H1 (cell line): ENCODE measurements at regions not wholly inside any gene's neighbourhood (a gene's known extent, or its start where the extent isn't known, plus 50 kb on each side); places are given as distances from the start of the nearest gene placed in this dataset.

Source experiments
- CTCF ChIA-PET: fragments of 300-600 bp; sonication (Branson Sonifier 250); formaldehyde crosslinking; loops from one replicate; lab custom pipeline; 2021; ENCODE audit not compliant: partially characterized antibody; lab: Charles Lee
- POLR2A ChIA-PET: fragments of 300-600 bp; sonication (Branson Sonifier 250); formaldehyde crosslinking; loops from one replicate; lab custom pipeline; 2021; ENCODE audit warnings: inconsistent platforms; ENCODE audit not compliant: partially characterized antibody; lab: Charles Lee
- DNase-seq, 2 experiments: peaks; one replicate each; pipeline versions ENCODE4 v3.0.0 to v3.0.0-alpha.2; 2010 to 2022; ENCODE audit warnings: low spot score in 2 of 2, low read depth in 1 of 2, mixed read lengths in 1 of 2
- FAIRE-seq: peaks from 2 replicates; lab custom pipeline; 2011; peaks lifted over from hg19 to GRCh38; lab: Jason Lieb, UNC
- H2AFZ ChIP-seq: 2 replicates; pipeline ENCODE4 v1.8.1; 2012; ENCODE audit warnings: low read length, inconsistent platforms
- H2AK5ac ChIP-seq: 2 replicates; pipeline ENCODE4 v1.6.1; 2013; ENCODE audit warnings: low read depth, low read length
- H2BK120ac ChIP-seq: replicated peaks from 2 replicates; pipeline ENCODE3; 2013; ENCODE audit warnings: low read depth, low read length, inconsistent platforms
- H2BK12ac ChIP-seq: 2 replicates; pipeline ENCODE4 v1.6.1; 2013; ENCODE audit warnings: low read depth, low read length
- H2BK15ac ChIP-seq: 2 replicates; pipeline ENCODE4 v1.6.1; 2013; ENCODE audit warnings: low read length
- H2BK20ac ChIP-seq: 2 replicates; pipeline ENCODE4 v1.6.1; 2013; ENCODE audit warnings: low read length
- H2BK5ac ChIP-seq: 2 replicates; pipeline ENCODE4 v1.6.1; 2013; ENCODE audit warnings: low read depth, low read length
- H3K14ac ChIP-seq: 2 replicates; pipeline ENCODE4 v1.6.1; 2013; ENCODE audit warnings: inconsistent platforms; ENCODE audit not compliant: insufficient read length
- H3K18ac ChIP-seq: 2 replicates; pipeline ENCODE4 v1.6.1; 2013; ENCODE audit warnings: low read length; ENCODE audit errors: extremely low read depth
- H3K23ac ChIP-seq: 2 replicates; pipeline ENCODE4 v1.6.1; 2013; ENCODE audit warnings: inconsistent platforms; ENCODE audit not compliant: insufficient read length
- H3K23me2 ChIP-seq: 2 replicates; pipeline ENCODE4 v1.6.1; 2013; ENCODE audit warnings: low read depth, low read length
- H3K27ac ChIP-seq: 2 replicates; pipeline ENCODE4 v1.6.1; 2011; ENCODE audit warnings: low read depth, low read length, inconsistent platforms
- H3K27me3 ChIP-seq, 4 experiments: replicated peaks in 1 of 4; 1 replicate in 1 of 4; 2 replicates in 3 of 4; pipeline versions ENCODE4 v1.6.1 to v1.8.1; 2011 to 2013; ENCODE audit warnings: low read length in 3 of 4, mild to moderate bottlenecking in 3 of 4, inconsistent platforms in 2 of 4, mixed read lengths in 2 of 4, moderate library complexity in 1 of 4; ENCODE audit not compliant: control insufficient read depth in 3 of 4, insufficient read depth in 3 of 4; ENCODE audit errors: extremely low read depth in 1 of 4
- H3K36me3 ChIP-seq, 4 experiments: 2 replicates each; pipeline versions ENCODE4 v1.6.1 to v1.8.1; 2011 to 2013; ENCODE audit warnings: mild to moderate bottlenecking in 4 of 4, low read length in 3 of 4, moderate library complexity in 2 of 4, control low read depth in 1 of 4, inconsistent platforms in 1 of 4; ENCODE audit not compliant: insufficient read depth in 4 of 4, control insufficient read depth in 2 of 4
- H3K4ac ChIP-seq: replicated peaks from 2 replicates; pipeline ENCODE3; 2013; ENCODE audit warnings: low read length, low read depth, mixed read lengths, inconsistent platforms; ENCODE audit not compliant: insufficient read length
- H3K4me1 ChIP-seq, 4 experiments: replicated peaks in 1 of 4; 1 replicate in 1 of 4; 2 replicates in 3 of 4; pipeline versions ENCODE4 v1.6.1 to v1.8.1; 2011 to 2013; ENCODE audit warnings: low read length in 3 of 4, inconsistent platforms in 2 of 4, mixed read lengths in 1 of 4; ENCODE audit not compliant: insufficient read depth in 4 of 4, control insufficient read depth in 3 of 4
- H3K4me2 ChIP-seq, 2 experiments: 2 replicates each; pipeline versions ENCODE4 v1.6.1 to v1.8.1; 2011 to 2013; ENCODE audit warnings: low read depth in 2 of 2, low read length in 2 of 2, control low read depth in 1 of 2, inconsistent platforms in 1 of 2, mild to moderate bottlenecking in 1 of 2; ENCODE audit not compliant: insufficient read depth in 1 of 2
- H3K4me3 ChIP-seq, 4 experiments: fragments of 200-600, 300-600 bp in 1 of 4; sonication (generic), shearing (Covaris generic), sonication (Bioruptor Twin) in 1 of 4; 2 replicates each; pipeline versions ENCODE4 v1.5.1 to v1.8.1; 2011 to 2016; ENCODE audit warnings: low read length in 4 of 4, low read depth in 3 of 4, control low read depth in 2 of 4, inconsistent platforms in 2 of 4, mild to moderate bottlenecking in 2 of 4, mixed read lengths in 1 of 4, moderate library complexity in 1 of 4; ENCODE audit not compliant: insufficient read depth in 2 of 4; ENCODE audit errors: extremely low read depth in 1 of 4
- H3K56ac ChIP-seq: replicated peaks from 2 replicates; pipeline ENCODE3; 2013; ENCODE audit warnings: low read depth, mild to moderate bottlenecking, mixed read lengths, low read length, inconsistent platforms; ENCODE audit not compliant: insufficient read length
- H3K79me1 ChIP-seq: 2 replicates; pipeline ENCODE4 v1.6.1; 2013; ENCODE audit warnings: low read depth, low read length, control low read depth
- H3K79me2 ChIP-seq, 2 experiments: 2 replicates each; pipeline versions ENCODE4 v1.6.1 to v1.8.1; 2012 to 2013; ENCODE audit warnings: low read length in 2 of 2, mild to moderate bottlenecking in 2 of 2, inconsistent platforms in 1 of 2; ENCODE audit not compliant: insufficient read depth in 2 of 2, control insufficient read depth in 1 of 2
- H3K9ac ChIP-seq, 4 experiments: replicated peaks in 1 of 4; 1 replicate in 1 of 4; 2 replicates in 3 of 4; pipeline versions ENCODE4 v1.6.1 to v1.8.1; 2011 to 2013; ENCODE audit warnings: low read depth in 3 of 4, low read length in 3 of 4, control low read depth in 2 of 4, mild to moderate bottlenecking in 2 of 4, moderate library complexity in 2 of 4, inconsistent platforms in 1 of 4; ENCODE audit errors: extremely low read depth in 1 of 4
- H3K9me3 ChIP-seq, 2 experiments: 2 replicates each; pipeline versions ENCODE4 v1.6.1 to v1.8.1; 2012 to 2013; ENCODE audit warnings: mild to moderate bottlenecking in 2 of 2, moderate library complexity in 2 of 2, control low read depth in 1 of 2, inconsistent platforms in 1 of 2, low read depth in 1 of 2, low read length in 1 of 2, mixed read lengths in 1 of 2; ENCODE audit not compliant: insufficient read depth in 2 of 2
- H4K20me1 ChIP-seq, 2 experiments: replicated peaks in 1 of 2; 2 replicates each; pipeline versions ENCODE3 to v1.8.1; 2011 to 2013; ENCODE audit warnings: inconsistent platforms in 2 of 2, low read length in 2 of 2, mild to moderate bottlenecking in 1 of 2; ENCODE audit not compliant: insufficient read depth in 2 of 2, control insufficient read depth in 1 of 2
- H4K5ac ChIP-seq: 2 replicates; pipeline ENCODE4 v1.6.1; 2013; ENCODE audit warnings: low read length, low read depth, mixed read lengths, inconsistent platforms; ENCODE audit not compliant: insufficient read length
- H4K8ac ChIP-seq: 2 replicates; pipeline ENCODE4 v1.8.0; 2013; ENCODE audit warnings: mild to moderate bottlenecking, moderate library complexity, low read length, inconsistent platforms; ENCODE audit not compliant: insufficient read depth; ENCODE audit errors: extremely low read depth
- H4K91ac ChIP-seq: replicated peaks from 2 replicates; pipeline ENCODE3; 2013; ENCODE audit warnings: low read length, mixed read lengths, inconsistent platforms; ENCODE audit not compliant: insufficient read length
- EGR1 ChIP-seq: IDR thresholded peaks from 2 replicates; pipeline ENCODE4 v1.6.1; 2011; ENCODE audit warnings: low read depth, low read length, borderline replicate concordance
- GTF2F1 ChIP-seq: IDR thresholded peaks from 2 replicates; pipeline ENCODE4 v1.6.1; 2012; ENCODE audit warnings: low read depth, low read length, improper control_type of control experiment, borderline replicate concordance
- KDM4A ChIP-seq: IDR thresholded peaks from one replicate; pipeline ENCODE4 v1.7.1; 2012; ENCODE audit warnings: low read depth, mild to moderate bottlenecking, moderate library complexity, low read length, inconsistent platforms; ENCODE audit not compliant: severe bottlenecking
- MAFK ChIP-seq: IDR thresholded peaks from 2 replicates; pipeline ENCODE4 v1.6.1; 2012; ENCODE audit warnings: low read depth, mild to moderate bottlenecking, improper control_type of control experiment, low read length
- TCF12 ChIP-seq: IDR thresholded peaks from 2 replicates; pipeline ENCODE4 v1.6.1; 2011; ENCODE audit warnings: low read depth, mild to moderate bottlenecking, low read length
- WGBS, 2 experiments: shearing (Covaris generic) in 1 of 2; methylation state at CpG; one replicate each; pipeline versions ENCODE4 v1.1.6 to v1.1.7; 2013 to 2015; ENCODE audit warnings: low lambda C conversion rate in 2 of 2, mixed read lengths in 2 of 2, inconsistent platforms in 1 of 2, low coverage in 1 of 2, missing lambda C conversion rate in 1 of 2; ENCODE audit not compliant: insufficient replicate concordance in 2 of 2, insufficient coverage in 1 of 2, insufficient read length in 1 of 2; ENCODE audit errors: extremely low coverage in 1 of 2, missing lambda C conversion rate in 1 of 2; 5-methylcytosine and 5-hydroxymethylcytosine counted together

GRCh38 chr7:118664498-118664897 is 440.0 kb downstream of the ANKRD7 start:
- Histone ChIP-seq H3K18ac (no peak overlapping the region), H3K4me3 (no peak overlapping the region), H4K91ac (no peak overlapping the region), H4K8ac (no peak overlapping the region), H2BK5ac (no peak overlapping the region), H3K4me1 (no peaks in the 10 kb centered on the region), H3K79me2 (no peaks in the 10 kb centered on the region), H3K27ac (no peak overlapping the region), H3K23ac (no peak overlapping the region), H3K36me3 (no peaks in the 10 kb centered on the region), H3K9ac (no peak overlapping the region), H3K79me1 (no peaks in the 10 kb centered on the region), H3K4ac (no peak overlapping the region), H2AFZ (no peak overlapping the region), H4K5ac (no peak overlapping the region), H4K20me1 (no peaks in the 10 kb centered on the region), H2BK12ac (no peak overlapping the region), H3K9me3 (no peaks in the 10 kb centered on the region), H2BK15ac (no peak overlapping the region), H3K27me3 (no peaks in the 10 kb centered on the region), H3K4me2 (no peak overlapping the region), H2AK5ac (no peak overlapping the region), H3K23me2 (no peaks in the 10 kb centered on the region; the same call in 1 of the 2 replicates), H2BK120ac (no peak overlapping the region), H3K14ac (no peak overlapping the region), H3K56ac (no peak overlapping the region), H2BK20ac (no peak overlapping the region)
- 88% methylated on average over 1 of the region's 1 CpG; no CpG with 5 or more reads in 1 of the 2 experiments for WGBS, 2 experiments
- no peak for DNase-seq
- FAIRE-seq, result no peak
- ChIA-PET POLR2A (no interaction called here), CTCF (no interaction called here)
- no peak for TF ChIP-seq MAFK
- no peak for TF ChIP-seq TCF12
- no peak for TF ChIP-seq EGR1
- no peak for TF ChIP-seq KDM4A
- TF ChIP-seq GTF2F1, result no peak
